ENCODE measurements at regions not wholly inside any gene's neighbourhood (a gene's known extent, or its start where the extent isn't known, plus 50 kb on each side); places are given as distances from the start of the nearest gene placed in this dataset.

GRCh38 chr2:37489041-37489456 lies 144.6 kb downstream of the QPCT start:
- in situ Hi-C loops (cut with MboI; ENCODE audit: low pct_unique_long_range_greater_than_20kb in 2 of 9, low sequenced_read_pairs in 9 of 9, unreplicated experiment in 9 of 9), result no loop called here
- ATAC-seq (replicated peaks in 6 of 8), result no peak

GRCh38 chr2:37489536-37489935 lies 145.1 kb downstream of the QPCT start:
- no peak for ATAC-seq (replicated peaks in 6 of 8)
- 8 to 100% (median 78%) methylated on average over 1 of the region's 1 CpG; no CpG with 5 or more reads in 1 of the 10 experiments for WGBS, 10 experiments
- Histone ChIP-seq H3K4me3 (no peak overlapping the region), H3K4me1 (replicated peaks in 1 of 2) (no peaks in the 10 kb centered on the region), H3K27ac (no peak overlapping the region)
- in situ Hi-C loops (cut with MboI; ENCODE audit: low pct_unique_long_range_greater_than_20kb in 2 of 9, low sequenced_read_pairs in 9 of 9, unreplicated experiment in 9 of 9), result no loop called here

More at GRCh38 chr2:37489041-37489456, 144.6 kb downstream of the QPCT start:
- H3K27ac ChIP-seq, result no peak overlapping the region
- WGBS, 10 experiments, result 19 to 100% (median 80%) methylated on average over 2 to 6 of the region's 6 CpGs; no CpG with 5 or more reads in 1 of the 10 experiments
- no peak overlapping the region for H3K4me3 ChIP-seq
- H3K4me1 ChIP-seq (replicated peaks in 1 of 2), result no peaks in the 10 kb centered on the region

GRCh38 chr2:37493425-37493824 lies 149.0 kb downstream of the QPCT start:
- no peaks in the 10 kb centered on the region for H3K4me1 ChIP-seq (replicated peaks in 1 of 2)
- H3K4me3 ChIP-seq, result no peak overlapping the region
- no peak for ATAC-seq (replicated peaks in 6 of 8)
- H3K27ac ChIP-seq, result no peak overlapping the region
- in situ Hi-C loops (cut with MboI; ENCODE audit: low pct_unique_long_range_greater_than_20kb in 2 of 9, low sequenced_read_pairs in 9 of 9, unreplicated experiment in 9 of 9), result no loop called here
- WGBS, 10 experiments, result 84 to 100% (median 93%) methylated on average over 1 to 3 of the region's 3 CpGs; no CpG with 5 or more reads in 1 of the 10 experiments

- ATAC-seq (replicated peaks in 6 of 8), result no peak
- WGBS, 10 experiments, result 93 to 100% (median 100%) methylated on average over 1 to 3 of the region's 3 CpGs
- Histone ChIP-seq H3K27ac (no peak overlapping the region), H3K4me1 (replicated peaks in 1 of 2) (no peaks in the 10 kb centered on the region), H3K4me3 (no peak overlapping the region)
- in situ Hi-C loops (cut with MboI; ENCODE audit: low pct_unique_long_range_greater_than_20kb in 2 of 9, low sequenced_read_pairs in 9 of 9, unreplicated experiment in 9 of 9), result no loop called here
Measured at GRCh38 chr2:37499113-37499512, 154.7 kb downstream of the QPCT start.

GRCh38 chr2:37500031-37500430 lies 155.6 kb downstream of the QPCT start:
- Histone ChIP-seq H3K4me1 (replicated peaks in 1 of 2) (no peaks in the 10 kb centered on the region), H3K4me3 (no peak overlapping the region), H3K27ac (no peak overlapping the region)
- in situ Hi-C loops (cut with MboI; ENCODE audit: low pct_unique_long_range_greater_than_20kb in 2 of 9, low sequenced_read_pairs in 9 of 9, unreplicated experiment in 9 of 9), result no loop called here
- no peak for ATAC-seq (replicated peaks in 6 of 8)

- Histone ChIP-seq H3K4me1 (replicated peaks in 1 of 2) (peaks cover under 1% of the 10 kb centered on the region in 2 donors), H3K4me3 (no peak overlapping the region), H3K27ac (no peak overlapping the region)
- in situ Hi-C loops (cut with MboI; ENCODE audit: low pct_unique_long_range_greater_than_20kb in 2 of 9, low sequenced_read_pairs in 9 of 9, unreplicated experiment in 9 of 9), result no loop called here
- ATAC-seq (replicated peaks in 6 of 8), result peak in 1 of 8 experiments; percentile 18
- 0 to 100% (median 73%) methylated on average over 1 to 2 of the region's 2 CpGs for WGBS, 10 experiments
Measured at GRCh38 chr2:37501113-37501512, 156.7 kb downstream of the QPCT start.

- in situ Hi-C loops (cut with MboI; ENCODE audit: low pct_unique_long_range_greater_than_20kb in 2 of 9, low sequenced_read_pairs in 9 of 9, unreplicated experiment in 9 of 9), result no loop called here
- peak overlapping the region in 1 of 2 donors; percentile 18 for H3K27ac ChIP-seq
Measured at GRCh38 chr2:37506407-37507050, 162.1 kb downstream of the QPCT start.

GRCh38 chr2:37507051-37507410 lies 162.6 kb downstream of the QPCT start:
- no peak overlapping the region for H3K4me3 ChIP-seq
- 0 to 76% (median 39%) methylated on average over 1 to 3 of the region's 3 CpGs for WGBS, 10 experiments
- H3K4me1 ChIP-seq (replicated peaks in 1 of 2), result peaks cover 16 to 18% of the 10 kb centered on the region in 2 donors
- H3K27ac ChIP-seq, result peak overlapping the region in 1 of 2 donors; percentile 18
- ATAC-seq (replicated peaks in 6 of 8), result peak in 6 of 8 experiments; percentile 13 to 40 (median 34)
- in situ Hi-C loops (cut with MboI; ENCODE audit: low pct_unique_long_range_greater_than_20kb in 2 of 9, low sequenced_read_pairs in 9 of 9, unreplicated experiment in 9 of 9), result no loop called here

More at GRCh38 chr2:37506407-37507050, 162.1 kb downstream of the QPCT start:
- peak in 6 of 8 experiments; percentile 53 to 96 (median 92) for ATAC-seq (replicated peaks in 6 of 8)
- Histone ChIP-seq H3K4me1 (replicated peaks in 1 of 2) (peaks cover 16 to 18% of the 10 kb centered on the region in 2 donors), H3K4me3 (no peak overlapping the region)
- WGBS, 10 experiments, result 0 to 100% (median 64%) methylated on average over 1 to 4 of the region's 5 CpGs; no CpG with 5 or more reads in 1 of the 10 experiments

- in situ Hi-C loops (cut with MboI; ENCODE audit: low pct_unique_long_range_greater_than_20kb in 2 of 9, low sequenced_read_pairs in 9 of 9, unreplicated experiment in 9 of 9), result no loop called here
- no peak overlapping the region for H3K4me3 ChIP-seq
- no peak overlapping the region for H3K27ac ChIP-seq
- WGBS, 10 experiments, result 65 to 96% (median 82%) methylated on average over 1 to 6 of the region's 6 CpGs
- peaks cover 16 to 18% of the 10 kb centered on the region in 2 donors for H3K4me1 ChIP-seq (replicated peaks in 1 of 2)
- ATAC-seq (replicated peaks in 6 of 8), result no peak
Measured at GRCh38 chr2:37507703-37508102, 163.3 kb downstream of the QPCT start.

GRCh38 chr2:37512971-37513370 lies 158.5 kb downstream of the CDC42EP3 start:
- Histone ChIP-seq H3K4me3 (no peak overlapping the region), H3K4me1 (replicated peaks in 1 of 2) (no peaks in the 10 kb centered on the region), H3K27ac (no peak overlapping the region)
- WGBS, 10 experiments, result 17 to 100% (median 56%) methylated on average over 1 of the region's 1 CpG; no CpG with 5 or more reads in 3 of the 10 experiments
- no peak for ATAC-seq (replicated peaks in 6 of 8)
- in situ Hi-C loops (cut with MboI; ENCODE audit: low pct_unique_long_range_greater_than_20kb in 2 of 9, low sequenced_read_pairs in 9 of 9, unreplicated experiment in 9 of 9), result no loop called here

- in situ Hi-C loops (cut with MboI; ENCODE audit: low pct_unique_long_range_greater_than_20kb in 2 of 9, low sequenced_read_pairs in 9 of 9, unreplicated experiment in 9 of 9), result no loop called here
Measured at GRCh38 chr2:37523814-37524362, 147.6 kb downstream of the CDC42EP3 start.

GRCh38 chr2:37526323-37526722 lies 145.1 kb downstream of the CDC42EP3 start:
- H3K4me3 ChIP-seq, result no peak overlapping the region
- in situ Hi-C loops (cut with MboI; ENCODE audit: low pct_unique_long_range_greater_than_20kb in 2 of 9, low sequenced_read_pairs in 9 of 9, unreplicated experiment in 9 of 9), result loop anchor here in 1 of 9 experiments (25.0 kb wide), 1 partner anchor 114 kb away; no protein-coding TSS in a partner anchor
- no peak overlapping the region for H3K27ac ChIP-seq
- no peak for ATAC-seq (replicated peaks in 6 of 8)
- H3K4me1 ChIP-seq (replicated peaks in 1 of 2), result no peaks in the 10 kb centered on the region
- WGBS, 10 experiments, result 59 to 100% (median 85%) methylated on average over 1 to 4 of the region's 4 CpGs; no CpG with 5 or more reads in 2 of the 10 experiments

More at GRCh38 chr2:37523814-37524362, 147.6 kb downstream of the CDC42EP3 start:
- peak in 2 of 8 experiments; percentile 89 to 92 for ATAC-seq (replicated peaks in 6 of 8)
- 7 to 86% (median 55%) methylated on average over 1 to 5 of the region's 5 CpGs; no CpG with 5 or more reads in 1 of the 10 experiments for WGBS, 10 experiments
- Histone ChIP-seq H3K27ac (no peak overlapping the region), H3K4me3 (no peak overlapping the region), H3K4me1 (replicated peaks in 1 of 2) (no peaks in the 10 kb centered on the region)

GRCh38 chr2:37526856-37527255 lies 144.6 kb downstream of the CDC42EP3 start:
- peak in 1 of 8 experiments; percentile 32 for ATAC-seq (replicated peaks in 6 of 8)
- Histone ChIP-seq H3K27ac (no peak overlapping the region), H3K4me1 (replicated peaks in 1 of 2) (no peaks in the 10 kb centered on the region), H3K4me3 (no peak overlapping the region)
- in situ Hi-C loops (cut with MboI; ENCODE audit: low pct_unique_long_range_greater_than_20kb in 2 of 9, low sequenced_read_pairs in 9 of 9, unreplicated experiment in 9 of 9), result loop anchor here in 1 of 9 experiments (25.0 kb wide), 1 partner anchor 115 kb away; no protein-coding TSS in a partner anchor
